Right ventricle myocardium superior (tissue), 1 donor: ENCODE measurements at regions not wholly inside any gene's neighbourhood (a gene's known extent, or its start where the extent isn't known, plus 50 kb on each side); places are given as distances from the start of the nearest gene placed in this dataset.
A peak's percentile ranks its signal among the peaks of the same experiment; 100 is the strongest.
"Not testable (repeated sequence)": the region's sequence is repeated elsewhere in the genome, so short reads cannot be mapped to it uniquely, and the experiment has no call there.

Experiments used
- ATAC-seq: fragments of 200-7000 bp; cut with Tn5 transposase; one replicate; pipeline ENCODE4 v1.9.1; 2020; ENCODE audit warnings: mild to moderate bottlenecking; ENCODE audit not compliant: poor library complexity
- DNase-seq: peaks from one replicate; pipeline ENCODE4 v3.0.0-alpha.2; 2020
- intact Hi-C: fragments of 100-400 bp; cut with DNase I; formaldehyde crosslinking; loops from one replicate; pipeline ENCODE4 v1.11.2; 2022
- donor health status: DM: no; HTN: yes; CAD: no; lungs with severe emphysema.

- no peak for DNase-seq
- ATAC-seq: no peak
- intact Hi-C loops: no loop called here
Measured at GRCh38 chr4:65021149-65021548, 611.9 kb upstream of the TECRL start.

GRCh38 chr4:65019775-65020174 lies 610.5 kb upstream of the TECRL start:
- ATAC-seq: no peak
- intact Hi-C loops: no loop called here
- no peak for DNase-seq

- intact Hi-C loops: no loop called here
- no peak for DNase-seq
Measured at GRCh38 chr4:65018313-65018712, 609.1 kb upstream of the TECRL start.

GRCh38 chr4:65014078-65014477 lies 604.8 kb upstream of the TECRL start:
- intact Hi-C loops: no loop called here
- ATAC-seq: peak; percentile 78
- DNase-seq: no peak

More at GRCh38 chr4:65018313-65018712, 609.1 kb upstream of the TECRL start:
- no peak for ATAC-seq

GRCh38 chr4:65007841-65008439 lies 598.7 kb upstream of the TECRL start:
- ATAC-seq: no peak
- intact Hi-C loops: no loop called here
- DNase-seq: no peak

GRCh38 chr4:64975177-64975576 lies 565.9 kb upstream of the TECRL start:
- intact Hi-C loops: no loop called here
- no peak for DNase-seq
- no peak for ATAC-seq

- no peak for DNase-seq
- ATAC-seq: no peak
- intact Hi-C loops: no loop called here
Measured at GRCh38 chr4:64969081-64969480, 559.8 kb upstream of the TECRL start.

GRCh38 chr4:64967286-64967685 lies 558.0 kb upstream of the TECRL start:
- no peak for ATAC-seq
- DNase-seq: no peak
- intact Hi-C loops: no loop called here

- ATAC-seq (no peak), DNase-seq (no peak)
- intact Hi-C loops: no loop called here
Measured at GRCh38 chr4:64960516-64960915, 551.3 kb upstream of the TECRL start.

- ATAC-seq: no peak
- no peak for DNase-seq
Measured at GRCh38 chr4:64940698-64941097, 531.4 kb upstream of the TECRL start.

GRCh38 chr4:64935469-64936001 lies 526.3 kb upstream of the TECRL start:
- no peak for ATAC-seq
- intact Hi-C loops: no loop called here
- no peak for DNase-seq

More at GRCh38 chr4:64940698-64941097, 531.4 kb upstream of the TECRL start:
- intact Hi-C loops: no loop called here

GRCh38 chr4:64911846-64912245 lies 502.6 kb upstream of the TECRL start:
- intact Hi-C loops: no loop called here
- ATAC-seq (no peak), DNase-seq (no peak)

GRCh38 chr4:64903986-64904385 lies 494.7 kb upstream of the TECRL start:
- ATAC-seq (no peak), DNase-seq (no peak)
- intact Hi-C loops: no loop called here

- intact Hi-C loops: no loop called here
- DNase-seq (no peak), ATAC-seq (no peak)
Measured at GRCh38 chr4:64899563-64899962, 490.3 kb upstream of the TECRL start.

- DNase-seq, intact Hi-C loops, ATAC-seq: not testable (repeated sequence)
Measured at GRCh38 chr4:64899030-64899429, 489.8 kb upstream of the TECRL start.

GRCh38 chr4:64897683-64898082 lies 488.4 kb upstream of the TECRL start:
- DNase-seq (no peak), ATAC-seq (no peak)
- intact Hi-C loops: no loop called here

GRCh38 chr4:64895031-64895430 lies 485.8 kb upstream of the TECRL start:
- no peak for DNase-seq
- intact Hi-C loops: no loop called here
- no peak for ATAC-seq

- DNase-seq (no peak), ATAC-seq (no peak)
- intact Hi-C loops: no loop called here
Measured at GRCh38 chr4:64893205-64893604, 484.0 kb upstream of the TECRL start.

GRCh38 chr4:64889906-64890610 lies 480.8 kb upstream of the TECRL start:
- intact Hi-C loops: no loop called here
- ATAC-seq: no peak
- DNase-seq: no peak

- DNase-seq (no peak), ATAC-seq (no peak)
Measured at GRCh38 chr4:64883087-64883807, 474.0 kb upstream of the TECRL start.

More at GRCh38 chr4:64883087-64883807, 474.0 kb upstream of the TECRL start:
- intact Hi-C loops: no loop called here
